BLaER1 (cell line): ENCODE measurements at regions not wholly inside any gene's neighbourhood (a gene's known extent, or its start where the extent isn't known, plus 50 kb on each side); places are given as distances from the start of the nearest gene placed in this dataset.

Source experiments
- H3K27ac ChIP-seq: shearing (Covaris generic); formaldehyde crosslinking; 2 replicates; pipeline ENCODE4 v1.8.1; 2022
- H3K27me3 ChIP-seq: shearing (Covaris generic); formaldehyde crosslinking; 2 replicates; pipeline ENCODE4 v1.8.1; 2022
- H3K36me3 ChIP-seq: shearing (Covaris generic); formaldehyde crosslinking; 2 replicates; pipeline ENCODE4 v1.8.1; 2022
- H3K4me1 ChIP-seq: shearing (Covaris generic); formaldehyde crosslinking; 2 replicates; pipeline ENCODE4 v1.8.1; 2022
- H3K4me2 ChIP-seq: shearing (Covaris generic); formaldehyde crosslinking; 2 replicates; pipeline ENCODE4 v1.8.1; 2022
- H3K4me3 ChIP-seq: shearing (Covaris generic); formaldehyde crosslinking; 2 replicates; pipeline ENCODE4 v1.8.1; 2022
- H3K9ac ChIP-seq: shearing (Covaris generic); formaldehyde crosslinking; 2 replicates; pipeline ENCODE4 v1.8.1; 2022
- H3K9me3 ChIP-seq: shearing (Covaris generic); formaldehyde crosslinking; 2 replicates; pipeline ENCODE4 v1.8.1; 2022
- H4K20me1 ChIP-seq: shearing (Covaris generic); formaldehyde crosslinking; 2 replicates; pipeline ENCODE4 v1.8.1; 2022
- Cebpa-rat ChIP-seq: shearing (Covaris generic); IDR thresholded peaks from 2 replicates; pipeline ENCODE4 v1.8.1; 2022

- Histone ChIP-seq H3K27ac (no peak overlapping the region), H3K36me3 (no peaks in the 10 kb centered on the region), H3K9ac (no peak overlapping the region), H3K4me2 (no peak overlapping the region), H3K27me3 (no peaks in the 10 kb centered on the region), H3K9me3 (no peaks in the 10 kb centered on the region), H3K4me3 (no peak overlapping the region), H4K20me1 (no peaks in the 10 kb centered on the region), H3K4me1 (no peaks in the 10 kb centered on the region)
- no peak for TF ChIP-seq Cebpa-rat
Observed at GRCh38 chr1:72643142-72643541, 360.8 kb upstream of the NEGR1 start.

DNA sequence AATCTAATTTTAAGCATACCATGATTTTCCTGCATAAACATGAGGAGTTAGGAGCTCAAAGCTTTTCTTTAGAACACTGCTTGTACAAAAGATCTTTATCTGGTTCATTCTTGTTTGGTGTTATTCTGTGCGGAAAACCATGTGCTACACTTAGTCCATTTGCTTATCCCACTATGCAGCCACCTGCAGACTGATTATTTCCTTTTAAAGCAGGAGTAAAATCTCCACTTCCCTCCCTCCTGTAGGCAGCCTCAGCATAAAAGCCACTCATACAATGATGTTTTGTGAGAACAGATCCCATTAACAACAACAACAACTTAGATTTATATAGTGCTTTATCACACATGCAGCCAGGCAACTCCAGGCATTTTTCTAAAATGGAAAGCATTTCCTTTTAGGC is 355.3 kb upstream of the NEGR1 start:
- H4K20me1 ChIP-seq, result no peaks in the 10 kb centered on the region
- H3K9me3 ChIP-seq, result no peaks in the 10 kb centered on the region
- H3K9ac ChIP-seq, result no peak overlapping the region
- H3K4me1 ChIP-seq, result peaks cover 12% of the 10 kb centered on the region
- no peak for TF ChIP-seq Cebpa-rat
- H3K27ac ChIP-seq, result no peak overlapping the region
- no peak overlapping the region for H3K4me2 ChIP-seq
- H3K4me3 ChIP-seq, result no peak overlapping the region
- H3K36me3 ChIP-seq, result no peaks in the 10 kb centered on the region
- no peaks in the 10 kb centered on the region for H3K27me3 ChIP-seq

DNA sequence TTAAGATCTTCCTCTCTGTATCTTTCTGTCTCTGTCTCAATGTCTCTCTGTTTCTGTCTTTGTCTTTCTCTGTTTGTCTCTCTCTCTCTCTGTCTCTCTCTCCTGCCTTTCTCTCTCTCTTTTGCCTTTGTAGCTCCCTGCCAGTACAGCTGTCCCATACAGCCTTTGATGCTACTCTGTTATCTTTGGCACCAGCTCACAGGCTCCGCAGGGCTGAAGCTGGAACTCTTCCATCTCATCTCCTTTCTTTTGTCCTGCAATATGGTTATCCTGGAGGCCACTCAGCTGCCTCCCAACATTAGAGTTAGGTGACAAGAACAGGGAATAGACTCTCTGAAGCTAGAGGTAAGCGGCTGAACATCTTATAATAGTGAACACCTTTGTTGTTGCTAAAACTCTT is 354.3 kb upstream of the NEGR1 start:
- peak overlapping the region; percentile 38 for H3K4me2 ChIP-seq

DNA sequence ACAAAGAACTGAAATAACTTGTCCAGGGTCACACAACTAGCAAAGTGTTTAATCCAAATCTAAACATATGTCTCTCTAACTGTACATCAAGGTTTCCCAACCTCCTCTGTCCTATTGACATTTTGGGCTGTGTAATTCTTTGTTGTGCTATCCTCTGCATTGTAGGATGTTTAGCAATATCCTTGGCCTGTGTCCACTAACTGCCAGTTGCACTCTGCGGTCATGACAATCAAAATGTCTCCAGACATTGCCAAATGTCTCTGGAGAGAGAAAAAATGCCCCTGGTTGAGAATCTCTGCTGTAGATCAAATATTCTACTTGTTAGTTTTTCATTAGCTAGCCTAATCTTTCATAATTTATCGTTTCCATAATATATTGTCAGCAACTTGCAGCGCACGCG is 353.4 kb upstream of the NEGR1 start:
- Histone ChIP-seq H3K27ac (no peak overlapping the region), H3K4me2 (peak overlapping the region; percentile 38), H4K20me1 (no peaks in the 10 kb centered on the region), H3K9me3 (no peaks in the 10 kb centered on the region), H3K9ac (no peak overlapping the region), H3K27me3 (no peaks in the 10 kb centered on the region), H3K4me3 (no peak overlapping the region), H3K36me3 (no peaks in the 10 kb centered on the region), H3K4me1 (peaks cover 12% of the 10 kb centered on the region)
- TF ChIP-seq Cebpa-rat, result no peak

More for the DNA sequence above, 354.3 kb upstream of the NEGR1 start:
- Histone ChIP-seq H3K36me3 (no peaks in the 10 kb centered on the region), H3K9ac (no peak overlapping the region), H3K4me1 (peaks cover 12% of the 10 kb centered on the region), H3K27me3 (no peaks in the 10 kb centered on the region), H3K27ac (no peak overlapping the region), H4K20me1 (no peaks in the 10 kb centered on the region), H3K9me3 (no peaks in the 10 kb centered on the region), H3K4me3 (no peak overlapping the region)
- no peak for TF ChIP-seq Cebpa-rat

DNA sequence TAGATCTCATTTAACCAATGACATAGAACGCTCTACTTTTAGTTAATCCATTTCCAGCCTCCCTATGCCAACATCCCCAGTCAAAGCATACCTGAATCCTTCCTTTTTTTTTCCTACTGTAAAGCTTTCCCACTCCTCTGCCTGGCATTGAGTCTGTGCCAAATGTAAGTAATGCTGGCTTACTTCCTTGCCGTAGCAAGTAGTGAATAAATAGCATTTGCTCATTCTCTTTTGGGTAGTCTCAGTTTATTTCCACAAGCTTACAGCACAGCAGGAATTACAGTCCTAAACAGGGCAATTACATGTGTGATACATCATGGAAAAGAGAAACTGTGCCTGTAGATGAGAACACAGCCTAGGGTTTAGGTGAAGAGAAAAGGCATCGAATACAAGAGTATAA is 352.6 kb upstream of the NEGR1 start:
- H3K9ac ChIP-seq, result no peak overlapping the region
- no peaks in the 10 kb centered on the region for H3K9me3 ChIP-seq
- no peaks in the 10 kb centered on the region for H3K27me3 ChIP-seq
- TF ChIP-seq Cebpa-rat, result no peak
- H3K4me1 ChIP-seq, result peaks cover 12% of the 10 kb centered on the region
- H4K20me1 ChIP-seq, result no peaks in the 10 kb centered on the region
- H3K4me2 ChIP-seq, result no peak overlapping the region
- H3K27ac ChIP-seq, result no peak overlapping the region
- H3K4me3 ChIP-seq, result no peak overlapping the region
- no peaks in the 10 kb centered on the region for H3K36me3 ChIP-seq

DNA sequence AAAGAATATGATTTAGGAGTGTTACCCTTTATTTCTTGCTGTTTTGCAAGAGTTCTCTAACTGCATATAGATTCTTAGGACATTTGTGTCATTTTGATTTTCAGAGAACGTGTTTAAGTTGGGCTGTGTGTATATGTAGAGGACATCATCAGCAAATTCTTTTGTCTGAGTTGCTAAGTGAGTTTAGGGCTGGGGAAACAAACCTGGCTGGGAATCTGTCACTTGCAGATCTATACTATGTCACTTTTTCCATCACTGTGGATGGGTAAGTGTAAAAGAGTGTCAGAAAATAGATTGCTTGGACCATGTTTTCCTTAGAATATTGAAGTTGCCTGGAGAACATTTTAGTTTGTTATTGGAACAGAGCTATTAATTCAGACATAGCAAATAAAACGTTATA is 349.1 kb upstream of the NEGR1 start:
- H3K27me3 ChIP-seq, result no peaks in the 10 kb centered on the region
- H3K27ac ChIP-seq, result no peak overlapping the region
- no peak overlapping the region for H3K4me3 ChIP-seq
- peaks cover 9% of the 10 kb centered on the region for H3K4me1 ChIP-seq
- H3K36me3 ChIP-seq, result no peaks in the 10 kb centered on the region
- H4K20me1 ChIP-seq, result no peaks in the 10 kb centered on the region
- no peak overlapping the region for H3K4me2 ChIP-seq
- no peak overlapping the region for H3K9ac ChIP-seq
- H3K9me3 ChIP-seq, result no peaks in the 10 kb centered on the region
- TF ChIP-seq Cebpa-rat, result no peak

DNA sequence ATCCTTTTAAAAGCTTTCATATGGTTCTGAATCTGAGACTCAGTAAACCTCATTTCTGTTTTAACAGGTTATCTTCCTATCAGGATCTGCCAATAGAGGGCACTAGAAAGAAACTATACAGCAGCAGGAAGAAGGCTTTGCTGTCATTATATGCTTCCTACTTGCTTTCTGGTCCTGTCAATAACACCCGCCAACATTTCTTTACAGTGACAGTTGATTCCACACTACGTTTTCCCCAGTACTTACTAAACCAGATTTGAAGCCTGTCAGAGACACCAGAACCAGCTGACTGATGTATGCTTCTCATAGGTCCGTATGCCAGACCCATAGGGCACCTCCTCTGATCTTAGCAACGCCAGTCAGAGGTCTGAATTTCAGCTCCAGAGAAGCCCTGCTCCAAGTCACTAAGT is 341.0 kb upstream of the NEGR1 start:
- H3K4me3 ChIP-seq, result no peak overlapping the region
- no peak overlapping the region for H3K27ac ChIP-seq
- no peaks in the 10 kb centered on the region for H3K27me3 ChIP-seq
- no peak overlapping the region for H3K4me2 ChIP-seq
- H3K4me1 ChIP-seq, result no peaks in the 10 kb centered on the region
- no peaks in the 10 kb centered on the region for H4K20me1 ChIP-seq
- TF ChIP-seq Cebpa-rat, result no peak
- no peaks in the 10 kb centered on the region for H3K9me3 ChIP-seq
- H3K9ac ChIP-seq, result no peak overlapping the region
- H3K36me3 ChIP-seq, result no peaks in the 10 kb centered on the region

DNA sequence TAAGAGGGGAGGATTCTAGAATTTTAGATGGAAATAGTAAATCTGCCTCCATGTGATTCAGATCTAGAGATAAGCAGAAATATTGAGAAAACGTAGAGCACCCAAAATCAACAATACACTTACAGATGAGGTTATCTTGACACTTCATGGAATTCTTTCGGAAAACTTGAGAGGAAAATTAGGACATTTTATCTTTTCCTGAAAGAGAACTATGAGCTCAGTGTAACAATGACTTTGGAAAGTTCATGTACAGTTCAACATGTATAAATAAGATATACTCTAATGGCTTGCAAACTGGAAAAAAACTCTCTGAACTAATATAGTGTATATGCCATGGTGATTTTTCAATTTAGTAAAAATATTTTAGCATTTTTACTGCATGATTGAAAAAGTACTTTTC is 338.1 kb upstream of the NEGR1 start:
- no peak for TF ChIP-seq Cebpa-rat
- no peak overlapping the region for H3K9ac ChIP-seq
- H3K27ac ChIP-seq, result no peak overlapping the region
- no peak overlapping the region for H3K4me3 ChIP-seq
- H3K4me2 ChIP-seq, result no peak overlapping the region
- H3K9me3 ChIP-seq, result no peaks in the 10 kb centered on the region
- H3K4me1 ChIP-seq, result no peaks in the 10 kb centered on the region
- H3K27me3 ChIP-seq, result no peaks in the 10 kb centered on the region
- H4K20me1 ChIP-seq, result no peaks in the 10 kb centered on the region
- H3K36me3 ChIP-seq, result no peaks in the 10 kb centered on the region

- no peak overlapping the region for H3K27ac ChIP-seq
- no peaks in the 10 kb centered on the region for H3K27me3 ChIP-seq
- H4K20me1 ChIP-seq, result no peaks in the 10 kb centered on the region
- TF ChIP-seq Cebpa-rat, result no peak
- no peak overlapping the region for H3K4me2 ChIP-seq
- no peaks in the 10 kb centered on the region for H3K4me1 ChIP-seq
- no peaks in the 10 kb centered on the region for H3K9me3 ChIP-seq
- no peak overlapping the region for H3K9ac ChIP-seq
- no peaks in the 10 kb centered on the region for H3K36me3 ChIP-seq
- no peak overlapping the region for H3K4me3 ChIP-seq
Observed at GRCh38 chr1:72606216-72606810, 324.0 kb upstream of the NEGR1 start.

DNA sequence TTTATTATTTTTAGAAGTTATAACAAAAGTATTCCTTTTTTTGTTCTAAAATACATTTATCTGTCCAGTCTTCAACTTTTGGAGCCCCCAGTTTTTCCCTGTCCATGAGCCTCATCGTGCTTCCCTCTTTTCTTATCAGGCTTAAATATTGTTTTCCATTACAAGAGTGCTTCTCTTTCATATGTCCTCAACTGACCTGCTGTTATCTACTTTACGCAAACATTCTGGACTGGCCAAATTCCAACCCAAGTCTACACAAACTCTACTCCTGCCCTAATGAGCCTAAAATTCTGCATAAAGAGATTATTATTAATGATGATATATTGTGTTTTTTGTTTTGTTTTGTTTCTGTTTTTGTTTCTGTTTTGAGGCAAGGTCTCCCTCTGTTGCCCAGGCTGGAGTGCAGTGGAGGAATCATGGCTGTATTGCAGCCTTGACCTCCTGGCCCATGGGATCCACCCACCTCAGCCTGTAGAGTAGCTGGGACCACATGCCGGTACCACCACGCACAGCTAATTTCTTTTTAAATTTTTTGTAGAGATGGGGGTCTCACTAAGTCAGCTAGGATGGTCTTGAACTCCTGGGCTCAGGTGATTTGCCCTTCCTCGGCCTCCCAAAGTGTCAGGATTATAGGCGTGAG is 318.8 kb upstream of the NEGR1 start:
- Histone ChIP-seq H3K9me3 (no peaks in the 10 kb centered on the region), H3K4me3 (no peak overlapping the region), H3K4me2 (no peak overlapping the region), H3K27ac (no peak overlapping the region), H3K27me3 (no peaks in the 10 kb centered on the region), H3K9ac (no peak overlapping the region), H4K20me1 (no peaks in the 10 kb centered on the region), H3K4me1 (no peaks in the 10 kb centered on the region), H3K36me3 (no peaks in the 10 kb centered on the region)
- no peak for TF ChIP-seq Cebpa-rat
